ENCODE measurements at regions not wholly inside any gene's neighbourhood (a gene's known extent, or its start where the extent isn't known, plus 50 kb on each side); places are given as distances from the start of the nearest gene placed in this dataset.

- TF ChIP-seq CTCF (IDR thresholded peaks at IDR 0.05; ENCODE audit: insufficient read depth, low read length, poor library complexity, severe bottlenecking): no peak
- TF ChIP-seq EZH2phosphoT487 (conservative IDR thresholded peaks at IDR 0.05; ENCODE audit: low read length): no peak
These were observed 140.3 kb upstream of the PFKP start for GRCh38 chr10:2926918-2927660.

Measured in SU-DHL-6 (cell line).